ENCODE measurements at regions not wholly inside any gene's neighbourhood (a gene's known extent, or its start where the extent isn't known, plus 50 kb on each side); places are given as distances from the start of the nearest gene placed in this dataset.
"Not testable (repeated sequence)": the region's sequence is repeated elsewhere in the genome, so short reads cannot be mapped to it uniquely, and the experiment has no call there.

GRCh38 chr12:9420817-9421519, 186.7 kb downstream of the KLRB1 start:
- TF ChIP-seq POLR2AphosphoS5 (IDR thresholded peaks at IDR 0.05; ENCODE audit: low read depth); CTCF (IDR thresholded peaks at IDR 0.05; ENCODE audit: insufficient read depth, low read length): not testable (repeated sequence)

Data from HL-60 (cell line).